ENCODE measurements at regions not wholly inside any gene's neighbourhood (a gene's known extent, or its start where the extent isn't known, plus 50 kb on each side); places are given as distances from the start of the nearest gene placed in this dataset.

GRCh38 chr3:189486556-189486955 lies 144.6 kb upstream of the TP63 start (continued):
- TF ChIP-seq MYC (IDR thresholded peaks at IDR 0.05; ENCODE audit: borderline replicate concordance, low read length), result no peak
- TF ChIP-seq JUNB (IDR thresholded peaks at IDR 0.05), result no peak
- TF ChIP-seq CTCF (IDR thresholded peaks at IDR 0.05), result no peak
- no peak for TF ChIP-seq SMC3 (IDR thresholded peaks at IDR 0.05)
- TF ChIP-seq MAZ (IDR thresholded peaks at IDR 0.05; ENCODE audit: borderline replicate concordance, low read depth, low read length), result no peak

- TF ChIP-seq MAFK (IDR thresholded peaks at IDR 0.05; ENCODE audit: partially characterized antibody), result no peak
- no peak for TF ChIP-seq TFCP2L1 (CRISPR knock-in tag; IDR thresholded peaks at IDR 0.05)
- TF ChIP-seq MAX (IDR thresholded peaks at IDR 0.05), result 0 out of 2 replicates have a peak, but pooled peaks have one; percentile 15
- no peak for TF ChIP-seq SMC3 (IDR thresholded peaks at IDR 0.05)
- TF ChIP-seq JUNB (IDR thresholded peaks at IDR 0.05), result peak; percentile 25; the same call in 1 of the 2 replicates
- peak in 1 of 2 experiments; percentile 33 for DNase-seq (ENCODE audit: low read depth in 1 of 2, low spot score in 1 of 2)
- no peak for FAIRE-seq
- no peak overlapping the region for H3K4me3 ChIP-seq
- CTCF ChIA-PET, result interaction anchor here (1.1 kb wide), 1 partner anchor 12 kb away, joined by 5 read pairs; no protein-coding TSS in a partner anchor
- WGBS (ENCODE audit: missing lambda C conversion rate), result 32% methylated on average over 7 of the region's 9 CpGs
- ATAC-seq, result peak; percentile 76 to 87; a peak in 5 of 6 replicates
- POLR2A ChIA-PET, result no interaction called here
- no peak overlapping the region for H3K4me2 ChIP-seq
- peak overlapping the region; percentile 34 to 48; a peak in 5 of 6 replicates for H3K27ac ChIP-seq
- peaks cover 26% of the 10 kb centered on the region for H3K4me1 ChIP-seq
- no peaks in the 10 kb centered on the region for H3K9me3 ChIP-seq
These were observed 142.9 kb upstream of the TP63 start for GRCh38 chr3:189488241-189488767.

- ATAC-seq (no peak), DNase-seq (ENCODE audit: low read depth in 1 of 2, low spot score in 1 of 2) (peak in 1 of 2 experiments; percentile 25), FAIRE-seq (no peak)
- H3K4me3 ChIP-seq, result no peak overlapping the region
- peaks cover 26% of the 10 kb centered on the region for H3K4me1 ChIP-seq
- H3K27ac ChIP-seq, result peak overlapping the region; percentile 42 to 66; a peak in 4 of 6 replicates
- ChIA-PET POLR2A (no interaction called here), CTCF (no interaction called here)
- TF ChIP-seq HMGXB4 (CRISPR knock-in tag; IDR thresholded peaks at IDR 0.05; ENCODE audit: borderline replicate concordance) (no peak), HDAC2 (IDR thresholded peaks at IDR 0.05) (no peak)
- no peaks in the 10 kb centered on the region for H3K9me3 ChIP-seq
- peak overlapping the region; percentile 43; the same call in 2 of the 3 replicates for H3K4me2 ChIP-seq
- WGBS (ENCODE audit: missing lambda C conversion rate), result 65% methylated on average over 1 of the region's 1 CpG
These were observed 140.9 kb upstream of the TP63 start for GRCh38 chr3:189490337-189490736.

GRCh38 chr3:189490749-189491148 lies 140.4 kb upstream of the TP63 start:
- FAIRE-seq, result no peak
- POLR2A ChIA-PET, result no interaction called here
- no peak for ATAC-seq

GRCh38 chr3:189491831-189492230 lies 139.4 kb upstream of the TP63 start:
- DNase-seq (ENCODE audit: low read depth in 1 of 2, low spot score in 1 of 2) (no peak), FAIRE-seq (no peak), ATAC-seq (no peak)
- WGBS (ENCODE audit: missing lambda C conversion rate), result 69% methylated on average over 4 of the region's 4 CpGs
- Histone ChIP-seq H3K4me1 (peaks cover 26% of the 10 kb centered on the region), H3K27ac (peak overlapping the region; percentile 27 to 72; a peak in 4 of 6 replicates), H3K4me3 (no peak overlapping the region), H3K4me2 (no peak overlapping the region), H3K9me3 (no peaks in the 10 kb centered on the region)
- CTCF ChIA-PET, result no interaction called here
- POLR2A ChIA-PET, result no interaction called here
- TF ChIP-seq CBX2 (IDR thresholded peaks at IDR 0.05; ENCODE audit: borderline replicate concordance, low read depth) (no peak), RCOR1 (IDR thresholded peaks at IDR 0.05; ENCODE audit: low read depth, low read length) (no peak), FOSL2 (IDR thresholded peaks at IDR 0.05) (no peak), FOSL2 (CRISPR knock-in tag; IDR thresholded peaks at IDR 0.05) (no peak), ZFP36 (IDR thresholded peaks at IDR 0.05; ENCODE audit: borderline replicate concordance, partially characterized antibody) (no peak), RAD21 (conservative IDR thresholded peaks at IDR 0.05 in 1 of 2, IDR thresholded peaks at IDR 0.05 in 1 of 2) (no peak), ZSCAN20 (CRISPR knock-in tag; IDR thresholded peaks at IDR 0.05) (no peak), PBX3 (IDR thresholded peaks at IDR 0.05) (no peak), RARB (CRISPR knock-in tag; IDR thresholded peaks at IDR 0.05) (no peak), ATOH8 (CRISPR knock-in tag; IDR thresholded peaks at IDR 0.05; ENCODE audit: low read depth) (no peak), CHD2 (IDR thresholded peaks at IDR 0.05; ENCODE audit: low read length, partially characterized antibody) (no peak), PHF8 (IDR thresholded peaks at IDR 0.05; ENCODE audit: borderline replicate concordance, low read depth) (no peak), HEYL (CRISPR knock-in tag; IDR thresholded peaks at IDR 0.05) (no peak)

More at GRCh38 chr3:189490749-189491148, 140.4 kb upstream of the TP63 start:
- TF ChIP-seq KDM1A (IDR thresholded peaks at IDR 0.05; ENCODE audit: low read depth) (no peak), EHMT2 (IDR thresholded peaks at IDR 0.05; ENCODE audit: low read depth) (no peak)
- Histone ChIP-seq H3K9me3 (no peaks in the 10 kb centered on the region), H3K27ac (peak overlapping the region; percentile 66 to 72), H3K4me1 (peaks cover 26% of the 10 kb centered on the region), H3K4me3 (no peak overlapping the region), H3K4me2 (peak overlapping the region; percentile 43; the same call in 2 of the 3 replicates)
- DNase-seq (ENCODE audit: low read depth in 1 of 2, low spot score in 1 of 2), result peak in 1 of 2 experiments; percentile 58
- 35% methylated on average over 3 of the region's 3 CpGs for WGBS (ENCODE audit: missing lambda C conversion rate)
- CTCF ChIA-PET, result no interaction called here

Measured in A549 (cell line).